HepG2 (cell line): ENCODE measurements at regions not wholly inside any gene's neighbourhood (a gene's known extent, or its start where the extent isn't known, plus 50 kb on each side); places are given as distances from the start of the nearest gene placed in this dataset.

ENCODE experiments used
- ARNT2 ChIP-seq: sonication (generic); formaldehyde crosslinking; IDR thresholded peaks from 2 replicates; pipeline ENCODE4 v1.8.0; 2022; ENCODE audit warnings: mild to moderate bottlenecking, low read depth, missing genetic modification reagents, moderate library complexity
- BCL6 ChIP-seq: IDR thresholded peaks from 2 replicates; pipeline ENCODE4 v1.6.1; 2016; ENCODE audit warnings: missing genetic modification reagents, missing compliant biosample characterization
- CREM ChIP-seq, 2 experiments: sonication (generic) in 1 of 2; formaldehyde crosslinking in 1 of 2; IDR thresholded peaks; 2 replicates each; pipeline versions ENCODE4 v1.4.0 to v1.6.1; 2016 to 2020; ENCODE audit warnings: antibody characterized with exemption in 1 of 2, mild to moderate bottlenecking in 1 of 2, missing genetic modification reagents in 1 of 2
- EP300 ChIP-seq, 3 experiments: sonication (generic) in 1 of 3; formaldehyde crosslinking in 1 of 3; IDR thresholded peaks; 2 replicates each; pipeline versions ENCODE4 v1.5.1 to v1.6.1; 2011 to 2020; ENCODE audit warnings: low read depth in 2 of 3, low read length in 2 of 3, borderline replicate concordance in 1 of 3, improper control_type of control experiment in 1 of 3, mild to moderate bottlenecking in 1 of 3, missing genetic modification reagents in 1 of 3, moderate library complexity in 1 of 3
- FOXA1 ChIP-seq, 2 experiments: fragments of 450-650 bp in 1 of 2; sonication (generic) in 1 of 2; formaldehyde crosslinking in 1 of 2; IDR thresholded peaks; 2 replicates each; pipeline versions ENCODE4 v1.4.0 to v1.6.1; 2016 to 2020; ENCODE audit warnings: missing genetic modification reagents in 1 of 2
- KAT8 ChIP-seq: IDR thresholded peaks from 2 replicates; pipeline ENCODE4 v1.6.1; 2016; ENCODE audit warnings: missing genetic modification reagents, missing compliant biosample characterization
- KDM5B ChIP-seq: sonication (generic); formaldehyde crosslinking; IDR thresholded peaks from 2 replicates; pipeline ENCODE4 v1.4.0; 2020; ENCODE audit warnings: missing genetic modification reagents, mild to moderate bottlenecking, borderline replicate concordance
- SOX13 ChIP-seq, 3 experiments: fragments of 450-650 bp in 1 of 3; sonication (generic) in 1 of 3; formaldehyde crosslinking in 1 of 3; IDR thresholded peaks in 2 of 3; conservative IDR thresholded peaks in 1 of 3; 2 replicates each; pipeline versions ENCODE4 v1.5.0 to v1.6.1; 2016 to 2020; ENCODE audit warnings: antibody characterized with exemption in 1 of 3, mild to moderate bottlenecking in 1 of 3, missing compliant biosample characterization in 1 of 3, missing genetic modification reagents in 1 of 3, moderate library complexity in 1 of 3
- ZFP62 ChIP-seq: sonication (generic); formaldehyde crosslinking; IDR thresholded peaks from 2 replicates; pipeline ENCODE4 v1.4.0; 2020; ENCODE audit warnings: missing genetic modification reagents
- ZNF143 ChIP-seq: sonication (generic); formaldehyde crosslinking; IDR thresholded peaks from 2 replicates; pipeline ENCODE4 v1.4.0; 2020; ENCODE audit warnings: missing genetic modification reagents
- ZNF496 ChIP-seq: sonication (generic); formaldehyde crosslinking; IDR thresholded peaks from 2 replicates; pipeline ENCODE4 v1.8.1; 2023; ENCODE audit warnings: mild to moderate bottlenecking, moderate library complexity, missing genetic modification reagents; ENCODE audit not compliant: insufficient replicate concordance
- TF ChIP-seq, protein P1 (sequence below): IDR thresholded peaks from 2 replicates; pipeline ENCODE4 v1.4.0; 2020; ENCODE audit warnings: mild to moderate bottlenecking, missing genetic modification reagents
- TF ChIP-seq, protein P2 (sequence below): sonication (generic); formaldehyde crosslinking; IDR thresholded peaks from 2 replicates; pipeline ENCODE4 v1.4.0; 2020; ENCODE audit warnings: missing genetic modification reagents
- TF ChIP-seq, protein P3 (sequence below), 2 experiments: fragments of 450-650 bp in 1 of 2; sonication (generic) in 1 of 2; formaldehyde crosslinking; IDR thresholded peaks; 2 replicates each; pipeline versions ENCODE4 v1.5.0 to v1.8.0; 2020 to 2022; ENCODE audit warnings: mild to moderate bottlenecking in 1 of 2, missing genetic modification reagents in 1 of 2
- TF ChIP-seq, protein P4 (sequence below): sonication (generic); formaldehyde crosslinking; IDR thresholded peaks from 2 replicates; pipeline ENCODE4 v1.4.0; 2020; ENCODE audit warnings: mild to moderate bottlenecking, low read depth, missing genetic modification reagents
- TF ChIP-seq, protein P5 (sequence below): sonication (generic); formaldehyde crosslinking; IDR thresholded peaks from 2 replicates; pipeline ENCODE4 v1.5.1; 2020; ENCODE audit warnings: missing genetic modification reagents, mild to moderate bottlenecking, borderline replicate concordance

DNA sequence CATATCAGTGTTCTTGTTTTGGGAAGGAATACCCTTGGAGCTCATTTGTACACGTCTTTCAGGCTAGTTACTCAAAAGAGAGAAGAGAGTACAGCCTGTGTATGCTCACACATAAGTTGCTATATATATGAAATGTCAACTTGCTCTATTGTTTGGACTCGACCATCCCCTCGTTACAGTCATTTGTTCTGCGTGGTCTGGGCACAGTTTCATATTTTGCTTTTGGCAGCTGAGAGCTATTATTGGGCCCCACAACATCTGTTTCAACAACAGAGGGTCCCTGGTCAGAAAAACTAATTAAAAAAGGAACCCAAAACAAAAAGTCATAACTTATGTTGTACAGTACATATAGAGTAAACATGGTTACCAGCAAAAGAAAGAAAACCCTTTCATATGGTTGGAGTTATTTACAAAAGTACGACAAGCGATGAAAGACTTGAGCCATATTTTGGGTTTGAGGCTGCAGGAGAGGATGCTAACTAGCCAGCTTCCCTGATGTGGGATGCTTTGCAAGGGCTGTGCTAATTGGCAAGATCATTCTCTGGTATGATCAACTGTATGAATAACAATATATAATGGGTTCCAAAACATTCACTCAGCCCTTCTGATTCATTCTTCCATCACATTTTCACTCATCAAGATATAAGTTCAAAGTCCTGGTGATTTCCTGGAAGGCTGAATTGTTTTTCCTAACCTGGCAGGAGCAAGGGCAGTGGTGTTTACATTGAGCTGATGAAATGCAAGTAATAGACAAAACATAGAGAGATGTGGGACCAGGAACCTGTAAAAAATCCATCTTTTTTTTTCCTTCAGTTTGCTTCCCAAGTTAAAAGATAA, 137.9 kb downstream of the RPS12 start (continued):
- TF ChIP-seq, protein P1, sequence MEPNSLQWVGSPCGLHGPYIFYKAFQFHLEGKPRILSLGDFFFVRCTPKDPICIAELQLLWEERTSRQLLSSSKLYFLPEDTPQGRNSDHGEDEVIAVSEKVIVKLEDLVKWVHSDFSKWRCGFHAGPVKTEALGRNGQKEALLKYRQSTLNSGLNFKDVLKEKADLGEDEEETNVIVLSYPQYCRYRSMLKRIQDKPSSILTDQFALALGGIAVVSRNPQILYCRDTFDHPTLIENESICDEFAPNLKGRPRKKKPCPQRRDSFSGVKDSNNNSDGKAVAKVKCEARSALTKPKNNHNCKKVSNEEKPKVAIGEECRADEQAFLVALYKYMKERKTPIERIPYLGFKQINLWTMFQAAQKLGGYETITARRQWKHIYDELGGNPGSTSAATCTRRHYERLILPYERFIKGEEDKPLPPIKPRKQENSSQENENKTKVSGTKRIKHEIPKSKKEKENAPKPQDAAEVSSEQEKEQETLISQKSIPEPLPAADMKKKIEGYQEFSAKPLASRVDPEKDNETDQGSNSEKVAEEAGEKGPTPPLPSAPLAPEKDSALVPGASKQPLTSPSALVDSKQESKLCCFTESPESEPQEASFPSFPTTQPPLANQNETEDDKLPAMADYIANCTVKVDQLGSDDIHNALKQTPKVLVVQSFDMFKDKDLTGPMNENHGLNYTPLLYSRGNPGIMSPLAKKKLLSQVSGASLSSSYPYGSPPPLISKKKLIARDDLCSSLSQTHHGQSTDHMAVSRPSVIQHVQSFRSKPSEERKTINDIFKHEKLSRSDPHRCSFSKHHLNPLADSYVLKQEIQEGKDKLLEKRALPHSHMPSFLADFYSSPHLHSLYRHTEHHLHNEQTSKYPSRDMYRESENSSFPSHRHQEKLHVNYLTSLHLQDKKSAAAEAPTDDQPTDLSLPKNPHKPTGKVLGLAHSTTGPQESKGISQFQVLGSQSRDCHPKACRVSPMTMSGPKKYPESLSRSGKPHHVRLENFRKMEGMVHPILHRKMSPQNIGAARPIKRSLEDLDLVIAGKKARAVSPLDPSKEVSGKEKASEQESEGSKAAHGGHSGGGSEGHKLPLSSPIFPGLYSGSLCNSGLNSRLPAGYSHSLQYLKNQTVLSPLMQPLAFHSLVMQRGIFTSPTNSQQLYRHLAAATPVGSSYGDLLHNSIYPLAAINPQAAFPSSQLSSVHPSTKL (CRISPR knock-in tag), result peak; percentile 69
- TF ChIP-seq ARNT2 (no peak), ZFP62 (CRISPR knock-in tag) (no peak), CREM (IDR thresholded peaks at IDR 0.05) (no peak), CREM (CRISPR knock-in tag; IDR thresholded peaks at IDR 0.05) (no peak), EP300 (IDR thresholded peaks at IDR 0.05; ENCODE audit: low read depth in 2 of 2, low read length in 2 of 2) (peak in 1 of 2 experiments; percentile 53; a peak in 1 of 4 replicates), EP300 (CRISPR knock-in tag; IDR thresholded peaks at IDR 0.05; ENCODE audit: borderline replicate concordance) (no peak), KDM5B (CRISPR knock-in tag) (no peak), BCL6 (CRISPR knock-in tag) (peak; percentile 96), ZNF143 (CRISPR knock-in tag) (no peak), KAT8 (CRISPR knock-in tag) (no peak), FOXA1 (IDR thresholded peaks at IDR 0.05) (no peak), FOXA1 (CRISPR knock-in tag; IDR thresholded peaks at IDR 0.05) (0 out of 2 replicates have a peak, but pooled peaks have one; percentile 20), ZNF496 (CRISPR knock-in tag) (no peak), SOX13 (IDR thresholded peaks at IDR 0.05) (no peak), SOX13 (CRISPR knock-in tag; conservative IDR thresholded peaks at IDR 0.05 in 1 of 2, IDR thresholded peaks at IDR 0.05 in 1 of 2) (peak in 1 of 2 experiments; percentile 57; a peak in 1 of 4 replicates)
- TF ChIP-seq, protein P2, sequence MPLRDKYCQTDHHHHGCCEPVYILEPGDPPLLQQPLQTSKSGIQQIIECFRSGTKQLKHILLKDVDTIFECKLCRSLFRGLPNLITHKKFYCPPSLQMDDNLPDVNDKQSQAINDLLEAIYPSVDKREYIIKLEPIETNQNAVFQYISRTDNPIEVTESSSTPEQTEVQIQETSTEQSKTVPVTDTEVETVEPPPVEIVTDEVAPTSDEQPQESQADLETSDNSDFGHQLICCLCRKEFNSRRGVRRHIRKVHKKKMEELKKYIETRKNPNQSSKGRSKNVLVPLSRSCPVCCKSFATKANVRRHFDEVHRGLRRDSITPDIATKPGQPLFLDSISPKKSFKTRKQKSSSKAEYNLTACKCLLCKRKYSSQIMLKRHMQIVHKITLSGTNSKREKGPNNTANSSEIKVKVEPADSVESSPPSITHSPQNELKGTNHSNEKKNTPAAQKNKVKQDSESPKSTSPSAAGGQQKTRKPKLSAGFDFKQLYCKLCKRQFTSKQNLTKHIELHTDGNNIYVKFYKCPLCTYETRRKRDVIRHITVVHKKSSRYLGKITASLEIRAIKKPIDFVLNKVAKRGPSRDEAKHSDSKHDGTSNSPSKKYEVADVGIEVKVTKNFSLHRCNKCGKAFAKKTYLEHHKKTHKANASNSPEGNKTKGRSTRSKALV, result no peak
- TF ChIP-seq, protein P3, sequence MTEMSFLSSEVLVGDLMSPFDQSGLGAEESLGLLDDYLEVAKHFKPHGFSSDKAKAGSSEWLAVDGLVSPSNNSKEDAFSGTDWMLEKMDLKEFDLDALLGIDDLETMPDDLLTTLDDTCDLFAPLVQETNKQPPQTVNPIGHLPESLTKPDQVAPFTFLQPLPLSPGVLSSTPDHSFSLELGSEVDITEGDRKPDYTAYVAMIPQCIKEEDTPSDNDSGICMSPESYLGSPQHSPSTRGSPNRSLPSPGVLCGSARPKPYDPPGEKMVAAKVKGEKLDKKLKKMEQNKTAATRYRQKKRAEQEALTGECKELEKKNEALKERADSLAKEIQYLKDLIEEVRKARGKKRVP (CRISPR knock-in tag; IDR thresholded peaks at IDR 0.05), result peak in 1 of 2 experiments; percentile 93; a peak in 2 of 4 replicates
- TF ChIP-seq, protein P4, sequence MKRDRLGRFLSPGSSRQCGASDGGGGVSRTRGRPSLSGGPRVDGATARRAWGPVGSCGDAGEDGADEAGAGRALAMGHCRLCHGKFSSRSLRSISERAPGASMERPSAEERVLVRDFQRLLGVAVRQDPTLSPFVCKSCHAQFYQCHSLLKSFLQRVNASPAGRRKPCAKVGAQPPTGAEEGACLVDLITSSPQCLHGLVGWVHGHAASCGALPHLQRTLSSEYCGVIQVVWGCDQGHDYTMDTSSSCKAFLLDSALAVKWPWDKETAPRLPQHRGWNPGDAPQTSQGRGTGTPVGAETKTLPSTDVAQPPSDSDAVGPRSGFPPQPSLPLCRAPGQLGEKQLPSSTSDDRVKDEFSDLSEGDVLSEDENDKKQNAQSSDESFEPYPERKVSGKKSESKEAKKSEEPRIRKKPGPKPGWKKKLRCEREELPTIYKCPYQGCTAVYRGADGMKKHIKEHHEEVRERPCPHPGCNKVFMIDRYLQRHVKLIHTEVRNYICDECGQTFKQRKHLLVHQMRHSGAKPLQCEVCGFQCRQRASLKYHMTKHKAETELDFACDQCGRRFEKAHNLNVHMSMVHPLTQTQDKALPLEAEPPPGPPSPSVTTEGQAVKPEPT, result no peak
- TF ChIP-seq, protein P5, sequence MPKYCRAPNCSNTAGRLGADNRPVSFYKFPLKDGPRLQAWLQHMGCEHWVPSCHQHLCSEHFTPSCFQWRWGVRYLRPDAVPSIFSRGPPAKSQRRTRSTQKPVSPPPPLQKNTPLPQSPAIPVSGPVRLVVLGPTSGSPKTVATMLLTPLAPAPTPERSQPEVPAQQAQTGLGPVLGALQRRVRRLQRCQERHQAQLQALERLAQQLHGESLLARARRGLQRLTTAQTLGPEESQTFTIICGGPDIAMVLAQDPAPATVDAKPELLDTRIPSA (CRISPR knock-in tag), result no peak
